Keratinocyte (primary cell): ENCODE measurements at regions not wholly inside any gene's neighbourhood (a gene's known extent, or its start where the extent isn't known, plus 50 kb on each side); places are given as distances from the start of the nearest gene placed in this dataset.

Experiments
- DNase-seq: peaks from one replicate; pipeline ENCODE4 v3.0.0-alpha.2; 2011; ENCODE audit warnings: low read depth, missing footprints, low spot score
- FAIRE-seq: peaks from 2 replicates; lab custom pipeline; 2011; peaks lifted over from hg19 to GRCh38; lab: Jason Lieb, UNC
- H2AFZ ChIP-seq: 2 replicates; pipeline ENCODE4 v1.6.0; 2012; ENCODE audit warnings: low read length, control low read depth, inconsistent platforms; ENCODE audit not compliant: control insufficient read depth
- H3K27ac ChIP-seq: 2 replicates; pipeline ENCODE4 v1.5.1; 2011; ENCODE audit warnings: low read length; ENCODE audit not compliant: control insufficient read depth, insufficient read depth
- H3K27me3 ChIP-seq: 3 replicates; pipeline ENCODE4 v1.6.0; 2011; ENCODE audit warnings: low read length; ENCODE audit not compliant: control insufficient read depth, insufficient read depth; ENCODE audit errors: extremely low read depth
- H3K36me3 ChIP-seq, 2 experiments: 2 replicates in 1 of 2; 3 replicates in 1 of 2; pipeline ENCODE4 v1.5.1; 2011; ENCODE audit warnings: low read length in 2 of 2, mild to moderate bottlenecking in 1 of 2; ENCODE audit not compliant: control insufficient read depth in 2 of 2, insufficient read depth in 2 of 2; ENCODE audit errors: extremely low read depth in 1 of 2
- H3K4me1 ChIP-seq: 3 replicates; pipeline ENCODE4 v1.5.1; 2011; ENCODE audit warnings: low read length; ENCODE audit not compliant: control insufficient read depth, insufficient read depth; ENCODE audit errors: extremely low read depth
- H3K4me2 ChIP-seq: 3 replicates; pipeline ENCODE4 v1.6.0; 2011; ENCODE audit warnings: low read depth, low read length; ENCODE audit not compliant: control insufficient read depth, insufficient read depth; ENCODE audit errors: extremely low read depth
- H3K4me3 ChIP-seq, 3 experiments: fragments of 200-600 bp in 1 of 3; sonication (generic) in 1 of 3; 2 replicates in 2 of 3; 3 replicates in 1 of 3; pipeline ENCODE4 v1.5.1; 2011 to 2016; ENCODE audit warnings: low read length in 3 of 3, mild to moderate bottlenecking in 3 of 3, control low read depth in 2 of 3, inconsistent platforms in 1 of 3, low read depth in 1 of 3, mixed read lengths in 1 of 3, mixed run types in 1 of 3, moderate library complexity in 1 of 3; ENCODE audit not compliant: control insufficient read depth in 2 of 3, insufficient read depth in 2 of 3; ENCODE audit errors: extremely low read depth in 1 of 3
- H3K79me2 ChIP-seq: 2 replicates; pipeline ENCODE4 v1.6.0; 2012; ENCODE audit warnings: low read length; ENCODE audit not compliant: control insufficient read depth, insufficient read depth
- H3K9ac ChIP-seq: 3 replicates; pipeline ENCODE4 v1.6.0; 2011; ENCODE audit warnings: low read length; ENCODE audit not compliant: control insufficient read depth, insufficient read depth; ENCODE audit errors: extremely low read depth
- H3K9me1 ChIP-seq: 3 replicates; pipeline ENCODE4 v1.6.0; 2011; ENCODE audit warnings: low read length; ENCODE audit not compliant: control insufficient read depth, insufficient read depth; ENCODE audit errors: extremely low read depth
- H3K9me3 ChIP-seq: 2 replicates; pipeline ENCODE4 v1.5.1; 2012; ENCODE audit warnings: low read depth, low read length; ENCODE audit not compliant: control insufficient read depth
- H4K20me1 ChIP-seq: 3 replicates; pipeline ENCODE4 v1.6.0; 2011; ENCODE audit warnings: low read length; ENCODE audit not compliant: control insufficient read depth, insufficient read depth; ENCODE audit errors: extremely low read depth
- CTCF ChIP-seq, 3 experiments: IDR thresholded peaks in 1 of 3; conservative IDR thresholded peaks in 1 of 3; optimal IDR thresholded peaks in 1 of 3; 2 replicates in 2 of 3; 3 replicates in 1 of 3; pipeline versions ENCODE3 to v1.5.1; 2011; ENCODE audit warnings: low read length in 3 of 3, mild to moderate bottlenecking in 3 of 3, moderate library complexity in 2 of 3, control low read depth in 1 of 3, inconsistent platforms in 1 of 3; ENCODE audit not compliant: insufficient read depth in 2 of 3; ENCODE audit errors: extremely low read depth in 1 of 3
- EZH2 ChIP-seq: IDR thresholded peaks from one replicate; pipeline ENCODE4 v1.6.1; 2012; ENCODE audit warnings: inconsistent platforms, mild to moderate bottlenecking, low read length, moderate library complexity
- dilution Hi-C: fragments of 300-500 bp; cut with MboI; formaldehyde crosslinking; loops from one replicate; pipeline ENCODE4 v1.7.0; 2020; ENCODE audit warnings: low sequenced_read_pairs; ENCODE audit not compliant: extremely low pct_ligation_motif_present

GRCh38 chr11:71156301-71156700, 96.1 kb downstream of the SHANK2 start:
- dilution Hi-C loops, result no loop called here
- no peak overlapping the region for H3K4me2 ChIP-seq
- H3K9me3 ChIP-seq, result no peaks in the 10 kb centered on the region
- DNase-seq (no peak), FAIRE-seq (no peak)
- H4K20me1 ChIP-seq, result no peaks in the 10 kb centered on the region
- no peak overlapping the region for H3K4me3 ChIP-seq
- no peaks in the 10 kb centered on the region for H3K4me1 ChIP-seq
- H3K9ac ChIP-seq, result no peak overlapping the region
- H3K79me2 ChIP-seq, result no peaks in the 10 kb centered on the region
- H2AFZ ChIP-seq, result no peak overlapping the region
- H3K27me3 ChIP-seq, result no peaks in the 10 kb centered on the region
- H3K27ac ChIP-seq, result no peak overlapping the region
- H3K36me3 ChIP-seq, result no peaks in the 10 kb centered on the region
- no peaks in the 10 kb centered on the region for H3K9me1 ChIP-seq
- no peak for TF ChIP-seq EZH2
- TF ChIP-seq CTCF (optimal IDR thresholded peaks at IDR 0.05 in 1 of 3, IDR thresholded peaks at IDR 0.05 in 1 of 3, conservative IDR thresholded peaks at IDR 0.05 in 1 of 3; ENCODE audit: extremely low read depth in 1 of 3, insufficient read depth in 2 of 3, low read length in 3 of 3), result no peak

GRCh38 chr11:71155846-71156245, 96.5 kb downstream of the SHANK2 start:
- dilution Hi-C loops, result no loop called here
- DNase-seq (no peak), FAIRE-seq (no peak)
- Histone ChIP-seq H3K36me3 (no peaks in the 10 kb centered on the region), H3K4me2 (no peak overlapping the region), H3K4me3 (no peak overlapping the region), H4K20me1 (no peaks in the 10 kb centered on the region), H3K4me1 (no peaks in the 10 kb centered on the region), H3K9me3 (no peaks in the 10 kb centered on the region), H2AFZ (no peak overlapping the region), H3K9me1 (no peaks in the 10 kb centered on the region), H3K27me3 (no peaks in the 10 kb centered on the region), H3K27ac (no peak overlapping the region), H3K79me2 (no peaks in the 10 kb centered on the region), H3K9ac (no peak overlapping the region)
- TF ChIP-seq EZH2 (no peak), CTCF (optimal IDR thresholded peaks at IDR 0.05 in 1 of 3, IDR thresholded peaks at IDR 0.05 in 1 of 3, conservative IDR thresholded peaks at IDR 0.05 in 1 of 3; ENCODE audit: extremely low read depth in 1 of 3, insufficient read depth in 2 of 3, low read length in 3 of 3) (no peak)
